Naive thymus-derived CD4-positive, alpha-beta T cell (primary cell): ENCODE measurements at regions not wholly inside any gene's neighbourhood (a gene's known extent, or its start where the extent isn't known, plus 50 kb on each side); places are given as distances from the start of the nearest gene placed in this dataset.
"Not testable (repeated sequence)": the region's sequence is repeated elsewhere in the genome, so short reads cannot be mapped to it uniquely, and the experiment has no call there.

Experiments
- ATAC-seq: fragments of 150-1000 bp; cut with Tn5 transposase; 2 replicates; pipeline ENCODE4 v1.10.0; 2021; ENCODE audit warnings: mild to moderate bottlenecking, moderate library complexity
- CTCF ChIA-PET: fragments of 350-600 bp; sonication (Branson Sonifier 250); formaldehyde crosslinking; loops from one replicate; lab custom pipeline; 2021; ENCODE audit warnings: antibody characterized with exemption; lab: Charles Lee
- POLR2A ChIA-PET: fragments of 350-600 bp; sonication (Branson Sonifier 250); formaldehyde crosslinking; loops from one replicate; lab custom pipeline; 2021; ENCODE audit warnings: antibody characterized with exemption, inconsistent platforms; lab: Charles Lee
- DNase-seq, 9 donors: peaks; one replicate each; pipeline versions ENCODE4 v3.0.0 to v3.0.0-alpha.2; 2020 to 2022; ENCODE audit warnings: mixed read lengths in 1 of 9
- H3K27ac ChIP-seq: one replicate; pipeline ENCODE4 v1.7.0; 2013; ENCODE audit warnings: mild to moderate bottlenecking, low read depth, low read length, moderate library complexity
- H3K27me3 ChIP-seq, 2 donors: one replicate each; pipeline ENCODE4 v1.7.0; 2013; ENCODE audit warnings: low read length in 2 of 2, mild to moderate bottlenecking in 2 of 2, moderate library complexity in 2 of 2; ENCODE audit not compliant: control insufficient read depth in 2 of 2, insufficient read depth in 2 of 2
- H3K36me3 ChIP-seq, 3 experiments: 1 replicate in 2 of 3; 2 replicates in 1 of 3; pipeline ENCODE4 v1.7.0; 2013; ENCODE audit warnings: low read length in 3 of 3, mild to moderate bottlenecking in 3 of 3, moderate library complexity in 1 of 3; ENCODE audit not compliant: insufficient read depth in 3 of 3, control insufficient read depth in 2 of 3
- H3K4me1 ChIP-seq, 2 donors: one replicate each; pipeline ENCODE4 v1.7.0; 2013; ENCODE audit warnings: low read length in 2 of 2, mild to moderate bottlenecking in 2 of 2, moderate library complexity in 1 of 2; ENCODE audit not compliant: control insufficient read depth in 2 of 2, insufficient read depth in 2 of 2
- H3K4me3 ChIP-seq: 2 replicates; pipeline ENCODE4 v1.7.0; 2013; ENCODE audit warnings: mild to moderate bottlenecking, low read length
- H3K9me3 ChIP-seq, 3 experiments: 1 replicate in 2 of 3; 2 replicates in 1 of 3; pipeline ENCODE4 v1.7.0; 2013; ENCODE audit warnings: low read length in 3 of 3; ENCODE audit not compliant: control insufficient read depth in 2 of 3
- H3K27ac Mint-ChIP-seq, 9 donors: one replicate each; pipeline ENCODE4 v1.8.0; 2020 to 2022; ENCODE audit warnings: mixed read lengths in 9 of 9, mild to moderate bottlenecking in 8 of 9, moderate library complexity in 5 of 9, inconsistent platforms in 2 of 9
- H3K27me3 Mint-ChIP-seq, 5 donors: one replicate each; pipeline ENCODE4 v1.8.0; 2021 to 2022; ENCODE audit warnings: mixed read lengths in 5 of 5, mild to moderate bottlenecking in 1 of 5
- H3K36me3 Mint-ChIP-seq, 5 donors: one replicate each; pipeline ENCODE4 v1.8.0; 2020 to 2022; ENCODE audit warnings: mixed read lengths in 5 of 5, mild to moderate bottlenecking in 3 of 5, inconsistent platforms in 1 of 5
- H3K4me1 Mint-ChIP-seq, 7 donors: one replicate each; pipeline ENCODE4 v1.8.0; 2020 to 2022; ENCODE audit warnings: mixed read lengths in 7 of 7, mild to moderate bottlenecking in 3 of 7, inconsistent platforms in 1 of 7
- H3K4me3 Mint-ChIP-seq, 10 donors: one replicate each; pipeline ENCODE4 v1.8.0; 2020 to 2022; ENCODE audit warnings: mild to moderate bottlenecking in 10 of 10, mixed read lengths in 10 of 10, moderate library complexity in 6 of 10, inconsistent platforms in 2 of 10
- H3K9me3 Mint-ChIP-seq, 11 donors: one replicate each; pipeline ENCODE4 v1.8.0; 2020 to 2022; ENCODE audit warnings: mixed read lengths in 11 of 11, mild to moderate bottlenecking in 4 of 11, inconsistent platforms in 1 of 11, moderate library complexity in 1 of 11
- intact Hi-C, 2 donors: fragments of 100-400 bp; cut with micrococcal nuclease; formaldehyde crosslinking; loops; one replicate each; pipeline ENCODE4 v1.15.1; 2023

- no peaks in the 10 kb centered on the region for H3K27me3 ChIP-seq
- ChIA-PET POLR2A (no interaction called here), CTCF (no interaction called here)
- H3K36me3 ChIP-seq, result no peaks in the 10 kb centered on the region
- intact Hi-C loops, result no loop called here
- H3K4me3 Mint-ChIP-seq, result no peak overlapping the region
- peaks cover 0 to 19% (median 10%) of the 10 kb centered on the region in 5 donors for H3K27me3 Mint-ChIP-seq
- H3K9me3 ChIP-seq, result no peaks in the 10 kb centered on the region
- no peaks in the 10 kb centered on the region for H3K4me1 ChIP-seq
- H3K9me3 Mint-ChIP-seq, result peaks cover 0 to 13% (median 4%) of the 10 kb centered on the region in 11 donors
- H3K4me1 Mint-ChIP-seq, result no peaks in the 10 kb centered on the region
- no peak overlapping the region for H3K27ac ChIP-seq
- H3K4me3 ChIP-seq, result no peak overlapping the region
- DNase-seq (no peak), ATAC-seq (no peak)
- peaks cover 0 to 4% (median 0%) of the 10 kb centered on the region in 5 donors for H3K36me3 Mint-ChIP-seq
- no peak overlapping the region for H3K27ac Mint-ChIP-seq
Measured at GRCh38 chr7:104074529-104074928, 85.1 kb upstream of the RELN start.

GRCh38 chr7:104071641-104072040 is 82.2 kb upstream of the RELN start:
- peaks cover 2 to 36% (median 8%) of the 10 kb centered on the region in 11 donors for H3K9me3 Mint-ChIP-seq
- DNase-seq, POLR2A ChIA-PET, H3K4me3 ChIP-seq, H3K27ac ChIP-seq, CTCF ChIA-PET, H3K4me3 Mint-ChIP-seq, intact Hi-C loops, H3K9me3 ChIP-seq, H3K4me1 ChIP-seq, H3K27me3 ChIP-seq, H3K36me3 Mint-ChIP-seq, H3K4me1 Mint-ChIP-seq, H3K27ac Mint-ChIP-seq, H3K36me3 ChIP-seq, ATAC-seq: not testable (repeated sequence)
- peaks cover 0 to 27% (median 7%) of the 10 kb centered on the region in 5 donors for H3K27me3 Mint-ChIP-seq

- H3K27ac Mint-ChIP-seq, result no peak overlapping the region
- H3K27me3 ChIP-seq, result no peaks in the 10 kb centered on the region
- H3K36me3 ChIP-seq, result no peaks in the 10 kb centered on the region
- ATAC-seq (no peak), DNase-seq (no peak)
- H3K36me3 Mint-ChIP-seq, result no peaks in the 10 kb centered on the region
- H3K4me1 ChIP-seq, result no peaks in the 10 kb centered on the region
- no peak overlapping the region for H3K4me3 Mint-ChIP-seq
- H3K9me3 ChIP-seq, result no peaks in the 10 kb centered on the region
- H3K9me3 Mint-ChIP-seq, result peaks cover 0 to 34% (median 8%) of the 10 kb centered on the region in 11 donors
- H3K27me3 Mint-ChIP-seq, result peaks cover 0 to 24% (median 11%) of the 10 kb centered on the region in 5 donors
- no peaks in the 10 kb centered on the region for H3K4me1 Mint-ChIP-seq
- ChIA-PET CTCF (no interaction called here), POLR2A (no interaction called here)
- no peak overlapping the region for H3K27ac ChIP-seq
- intact Hi-C loops, result no loop called here
- no peak overlapping the region for H3K4me3 ChIP-seq
Measured at GRCh38 chr7:104065491-104065890, 76.0 kb upstream of the RELN start.

GRCh38 chr7:104064969-104065387 is 75.5 kb upstream of the RELN start:
- H3K4me1 Mint-ChIP-seq, result peaks cover 0 to under 1% (median 0%) of the 10 kb centered on the region in 7 donors
- no peak overlapping the region for H3K27ac ChIP-seq
- H3K4me3 ChIP-seq, result no peak overlapping the region
- H3K4me1 ChIP-seq, result no peaks in the 10 kb centered on the region
- ChIA-PET POLR2A (no interaction called here), CTCF (no interaction called here)
- no peak for ATAC-seq
- no peaks in the 10 kb centered on the region for H3K27me3 ChIP-seq
- DNase-seq, result no peak
- no peaks in the 10 kb centered on the region for H3K36me3 ChIP-seq
- no peaks in the 10 kb centered on the region for H3K36me3 Mint-ChIP-seq
- intact Hi-C loops, result no loop called here
- peaks cover 0 to 32% (median 7%) of the 10 kb centered on the region in 11 donors for H3K9me3 Mint-ChIP-seq
- H3K4me3 Mint-ChIP-seq, result no peak overlapping the region
- H3K9me3 ChIP-seq, result no peaks in the 10 kb centered on the region
- H3K27ac Mint-ChIP-seq, result no peak overlapping the region
- peaks cover 0 to 20% (median 13%) of the 10 kb centered on the region in 5 donors for H3K27me3 Mint-ChIP-seq

- H3K9me3 ChIP-seq, H3K27ac ChIP-seq, H3K36me3 ChIP-seq, H3K4me1 Mint-ChIP-seq, H3K4me1 ChIP-seq, H3K4me3 ChIP-seq, intact Hi-C loops, H3K27me3 ChIP-seq, CTCF ChIA-PET, DNase-seq, ATAC-seq, H3K4me3 Mint-ChIP-seq, H3K27ac Mint-ChIP-seq, POLR2A ChIA-PET, H3K36me3 Mint-ChIP-seq: not testable (repeated sequence)
- peaks cover 0 to 22% (median 5%) of the 10 kb centered on the region in 11 donors for H3K9me3 Mint-ChIP-seq
- peaks cover 0 to 20% (median 9%) of the 10 kb centered on the region in 5 donors for H3K27me3 Mint-ChIP-seq
Measured at GRCh38 chr7:104063797-104064196, 74.3 kb upstream of the RELN start.

- Histone ChIP-seq H3K4me3 (no peak overlapping the region), H3K36me3 (no peaks in the 10 kb centered on the region), H3K27me3 (no peaks in the 10 kb centered on the region), H3K4me1 (no peaks in the 10 kb centered on the region), H3K27ac (no peak overlapping the region), H3K9me3 (no peaks in the 10 kb centered on the region)
- H3K4me3 Mint-ChIP-seq, result no peak overlapping the region
- intact Hi-C loops, result no loop called here
- peaks cover 0 to 1% (median 0%) of the 10 kb centered on the region in 7 donors for H3K4me1 Mint-ChIP-seq
- no peak for DNase-seq
- peaks cover 0 to 17% (median 12%) of the 10 kb centered on the region in 5 donors for H3K27me3 Mint-ChIP-seq
- ATAC-seq, result no peak
- no peaks in the 10 kb centered on the region for H3K36me3 Mint-ChIP-seq
- H3K27ac Mint-ChIP-seq, result no peak overlapping the region
- ChIA-PET CTCF (interaction anchor here (0.7 kb wide), 1 partner anchor 596 kb away, joined by 3 read pairs; no protein-coding TSS in a partner anchor), POLR2A (no interaction called here)
- H3K9me3 Mint-ChIP-seq, result peaks cover 0 to 8% (median 0%) of the 10 kb centered on the region in 11 donors
Measured at GRCh38 chr7:104061652-104062051, 72.2 kb upstream of the RELN start.

- H3K36me3 Mint-ChIP-seq, H3K9me3 ChIP-seq, H3K27ac ChIP-seq, H3K36me3 ChIP-seq, DNase-seq, H3K4me1 ChIP-seq, CTCF ChIA-PET, ATAC-seq, H3K27ac Mint-ChIP-seq, H3K4me3 ChIP-seq, H3K4me3 Mint-ChIP-seq, H3K4me1 Mint-ChIP-seq, POLR2A ChIA-PET, H3K27me3 ChIP-seq, H3K9me3 Mint-ChIP-seq: not testable (repeated sequence)
- H3K27me3 Mint-ChIP-seq, result peaks cover 0 to 13% (median 8%) of the 10 kb centered on the region in 5 donors
- intact Hi-C loops, result loop anchor here in 1 of 2 donors (10.0 kb wide), 1 partner anchor 65 kb away; no protein-coding TSS in a partner anchor
Measured at GRCh38 chr7:104059837-104060236, 70.4 kb upstream of the RELN start.
